Calu3 (cell line): ENCODE measurements at regions not wholly inside any gene's neighbourhood (a gene's known extent, or its start where the extent isn't known, plus 50 kb on each side); places are given as distances from the start of the nearest gene placed in this dataset.

Experiments used
- BruUV-seq: library from RNA; stranded (reverse); fragments of 400-500 nt; replicated peaks from 2 replicates; lab custom pipeline; 2021; lab: Mats Ljungman, UMichigan
- CTCF ChIA-PET: fragments of 300-600 bp; sonication (Branson Sonifier 250); formaldehyde crosslinking; loops from one replicate; lab custom pipeline; 2022; ENCODE audit warnings: antibody characterized with exemption; lab: Charles Lee
- DNase-seq: peaks from one replicate; pipeline ENCODE4 v3.0.0; 2022
- H3K27ac Mint-ChIP-seq: one replicate; pipeline ENCODE4 v1.8.0; 2022; ENCODE audit warnings: mixed read lengths; ENCODE audit not compliant: unreplicated experiment
- H3K27me3 Mint-ChIP-seq: one replicate; pipeline ENCODE4 v1.8.0; 2022; ENCODE audit warnings: mixed read lengths; ENCODE audit not compliant: unreplicated experiment
- H3K36me3 Mint-ChIP-seq: one replicate; pipeline ENCODE4 v1.8.0; 2022; ENCODE audit warnings: mild to moderate bottlenecking, moderate library complexity, mixed read lengths; ENCODE audit not compliant: insufficient read depth, unreplicated experiment
- H3K4me1 Mint-ChIP-seq: one replicate; pipeline ENCODE4 v1.8.0; 2022; ENCODE audit warnings: mild to moderate bottlenecking, low read depth, mixed read lengths; ENCODE audit not compliant: unreplicated experiment
- H3K4me3 Mint-ChIP-seq: one replicate; pipeline ENCODE4 v1.8.0; 2022; ENCODE audit warnings: mild to moderate bottlenecking, low read depth, moderate library complexity, mixed read lengths; ENCODE audit not compliant: unreplicated experiment
- H3K9me3 Mint-ChIP-seq: one replicate; pipeline ENCODE4 v1.8.0; 2022; ENCODE audit warnings: low read depth, mixed read lengths; ENCODE audit not compliant: unreplicated experiment
- intact Hi-C: fragments of 100-400 bp; cut with micrococcal nuclease; formaldehyde crosslinking; loops from one replicate; pipeline ENCODE4 v1.10.0; 2022; ENCODE audit not compliant: unreplicated experiment
- TF ChIP-seq, protein P1 (sequence below): fragments of 200-600 bp; IDR thresholded peaks from one replicate; pipeline ENCODE4 v1.8.0; 2022; ENCODE audit warnings: antibody characterized with exemption; ENCODE audit not compliant: unreplicated experiment

DNA sequence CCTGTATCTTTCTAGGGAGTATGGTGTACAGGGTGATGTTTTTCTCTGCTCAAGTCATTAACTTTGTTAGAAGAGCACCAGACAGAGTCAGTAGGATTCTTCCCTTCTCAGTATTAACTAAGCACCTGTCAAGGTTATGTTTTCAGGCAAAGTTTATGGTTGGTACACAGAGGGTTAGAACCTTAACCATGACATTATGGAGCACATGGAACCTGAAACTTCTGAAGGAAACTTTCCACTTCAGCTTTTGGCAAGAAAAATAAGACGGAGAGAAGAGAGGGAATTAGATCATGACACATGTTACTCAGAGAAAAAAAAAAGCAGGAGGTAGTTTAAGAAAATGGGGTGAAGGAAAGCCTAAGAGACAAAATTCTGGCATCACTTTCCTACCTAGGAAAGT, 112.9 kb upstream of the PDE7B start:
- no peaks in the 10 kb centered on the region for H3K27me3 Mint-ChIP-seq
- no peaks in the 10 kb centered on the region for H3K4me1 Mint-ChIP-seq
- CTCF ChIA-PET, result no interaction called here
- peaks cover 2% of the 10 kb centered on the region for H3K9me3 Mint-ChIP-seq
- H3K27ac Mint-ChIP-seq, result no peak overlapping the region
- intact Hi-C loops, result no loop called here
- H3K36me3 Mint-ChIP-seq, result no peaks in the 10 kb centered on the region
- TF ChIP-seq, protein P1, sequence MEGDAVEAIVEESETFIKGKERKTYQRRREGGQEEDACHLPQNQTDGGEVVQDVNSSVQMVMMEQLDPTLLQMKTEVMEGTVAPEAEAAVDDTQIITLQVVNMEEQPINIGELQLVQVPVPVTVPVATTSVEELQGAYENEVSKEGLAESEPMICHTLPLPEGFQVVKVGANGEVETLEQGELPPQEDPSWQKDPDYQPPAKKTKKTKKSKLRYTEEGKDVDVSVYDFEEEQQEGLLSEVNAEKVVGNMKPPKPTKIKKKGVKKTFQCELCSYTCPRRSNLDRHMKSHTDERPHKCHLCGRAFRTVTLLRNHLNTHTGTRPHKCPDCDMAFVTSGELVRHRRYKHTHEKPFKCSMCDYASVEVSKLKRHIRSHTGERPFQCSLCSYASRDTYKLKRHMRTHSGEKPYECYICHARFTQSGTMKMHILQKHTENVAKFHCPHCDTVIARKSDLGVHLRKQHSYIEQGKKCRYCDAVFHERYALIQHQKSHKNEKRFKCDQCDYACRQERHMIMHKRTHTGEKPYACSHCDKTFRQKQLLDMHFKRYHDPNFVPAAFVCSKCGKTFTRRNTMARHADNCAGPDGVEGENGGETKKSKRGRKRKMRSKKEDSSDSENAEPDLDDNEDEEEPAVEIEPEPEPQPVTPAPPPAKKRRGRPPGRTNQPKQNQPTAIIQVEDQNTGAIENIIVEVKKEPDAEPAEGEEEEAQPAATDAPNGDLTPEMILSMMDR, result no peak
- BruUV-seq, result no TSS peak
- DNase-seq, result no peak
- no peak overlapping the region for H3K4me3 Mint-ChIP-seq

DNA sequence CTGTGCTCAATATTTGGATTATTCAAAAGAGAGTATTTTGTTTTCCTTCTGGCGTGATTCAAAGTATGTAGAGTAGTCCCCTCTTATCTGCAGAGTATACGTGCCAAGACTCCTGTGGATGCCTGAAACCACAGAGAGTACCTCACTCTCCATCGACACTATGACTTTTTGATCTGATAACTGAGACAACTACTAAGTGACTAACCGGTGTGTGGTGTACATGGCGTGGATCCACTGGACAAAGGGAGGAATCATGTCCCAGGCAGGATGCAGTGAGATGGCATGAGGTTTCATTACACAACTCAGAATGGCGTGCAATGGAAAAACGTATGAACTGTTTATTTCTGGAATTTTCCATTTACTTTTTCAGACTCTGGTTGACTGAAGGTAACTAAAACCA, 112.2 kb upstream of the PDE7B start:
- DNase-seq, result no peak
- H3K27ac Mint-ChIP-seq, result no peak overlapping the region
- no peaks in the 10 kb centered on the region for H3K4me1 Mint-ChIP-seq
- peaks cover 2% of the 10 kb centered on the region for H3K9me3 Mint-ChIP-seq
- TF ChIP-seq, protein P1, result no peak
- no TSS peak for BruUV-seq
- no peak overlapping the region for H3K4me3 Mint-ChIP-seq
- no peaks in the 10 kb centered on the region for H3K36me3 Mint-ChIP-seq
- CTCF ChIA-PET, result no interaction called here
- no peaks in the 10 kb centered on the region for H3K27me3 Mint-ChIP-seq
- intact Hi-C loops, result no loop called here

DNA sequence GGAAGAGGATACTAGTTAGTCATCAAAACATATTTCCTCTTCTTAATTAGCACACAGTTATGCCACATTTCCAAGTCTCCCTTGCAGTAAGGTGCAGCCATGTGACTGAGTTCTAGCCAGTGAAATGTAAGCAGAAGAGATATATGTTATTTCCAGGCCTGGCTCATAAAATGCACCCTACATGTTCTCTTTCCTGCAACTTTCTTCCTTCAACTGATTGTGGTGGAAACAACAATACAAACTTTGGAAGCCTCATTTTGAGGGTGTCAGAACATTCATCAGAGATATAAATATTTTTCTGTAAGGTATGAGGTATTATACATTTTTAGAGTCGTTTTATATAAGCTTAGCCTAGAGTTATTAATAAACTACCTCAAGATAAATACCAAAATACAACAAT, 110.9 kb upstream of the PDE7B start:
- Mint-ChIP-seq H3K4me3 (no peak overlapping the region), H3K4me1 (no peaks in the 10 kb centered on the region), H3K27ac (no peak overlapping the region), H3K27me3 (no peaks in the 10 kb centered on the region), H3K36me3 (no peaks in the 10 kb centered on the region), H3K9me3 (peaks cover 2% of the 10 kb centered on the region)
- no TSS peak for BruUV-seq
- DNase-seq, result no peak
- CTCF ChIA-PET, result interaction anchor here (0.6 kb wide), 1 partner anchor 94 kb away, joined by 3 read pairs; no protein-coding TSS in a partner anchor
- TF ChIP-seq, protein P1, result no peak
- intact Hi-C loops, result no loop called here

DNA sequence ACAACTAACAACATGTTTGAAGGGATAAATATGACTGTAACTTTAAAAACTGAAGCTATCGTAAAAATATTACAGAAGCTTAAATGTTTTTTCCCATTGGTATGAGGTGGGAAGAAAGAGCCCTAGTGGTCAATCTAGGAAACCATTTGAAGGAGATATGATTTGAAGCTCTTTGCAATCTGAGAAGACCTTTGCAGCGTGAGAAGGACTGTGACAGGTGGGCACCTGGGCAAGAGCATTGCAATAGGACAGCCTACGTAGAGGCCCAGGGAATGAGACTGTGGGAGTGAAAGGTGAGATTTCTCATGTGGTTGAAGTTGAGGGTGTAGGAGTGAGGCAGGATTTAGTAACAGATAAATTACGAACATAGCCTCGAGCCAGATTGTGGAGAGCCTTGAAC, 108.0 kb upstream of the PDE7B start:
- intact Hi-C loops, result no loop called here
- Mint-ChIP-seq H3K27me3 (no peaks in the 10 kb centered on the region), H3K27ac (no peak overlapping the region), H3K4me3 (no peak overlapping the region), H3K9me3 (no peaks in the 10 kb centered on the region), H3K36me3 (no peaks in the 10 kb centered on the region), H3K4me1 (no peaks in the 10 kb centered on the region)
- no TSS peak for BruUV-seq
- CTCF ChIA-PET, result no interaction called here
- DNase-seq, result no peak
- TF ChIP-seq, protein P1, result no peak

DNA sequence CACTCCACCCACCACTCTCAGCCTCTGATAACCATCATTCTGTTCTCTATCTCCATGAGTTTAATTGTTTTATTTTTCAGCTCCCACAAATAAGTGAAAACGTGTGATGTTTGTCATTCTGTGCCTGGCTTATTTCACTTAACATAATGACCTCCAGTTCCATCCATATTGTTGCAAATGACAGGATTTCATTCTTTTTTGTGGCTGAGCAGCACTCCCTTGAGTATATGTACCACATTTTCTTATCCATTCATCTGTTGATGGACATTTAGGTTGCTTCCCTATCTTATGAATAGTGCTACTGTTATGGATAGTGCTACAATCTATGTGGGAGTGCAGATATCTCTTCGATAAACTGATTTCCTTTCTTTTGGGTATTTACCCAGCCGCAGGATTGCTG, 103.3 kb upstream of the PDE7B start:
- intact Hi-C loops, result no loop called here
- Mint-ChIP-seq H3K27me3 (no peaks in the 10 kb centered on the region), H3K4me3 (no peak overlapping the region), H3K9me3 (no peaks in the 10 kb centered on the region), H3K4me1 (peaks cover 2% of the 10 kb centered on the region), H3K27ac (no peak overlapping the region), H3K36me3 (no peaks in the 10 kb centered on the region)
- TF ChIP-seq, protein P1, result no peak
- CTCF ChIA-PET, result no interaction called here
- DNase-seq, result no peak
- no TSS peak for BruUV-seq
